GM03348 (cell line): ENCODE measurements at regions not wholly inside any gene's neighbourhood (a gene's known extent, or its start where the extent isn't known, plus 50 kb on each side); places are given as distances from the start of the nearest gene placed in this dataset.
"Not testable (repeated sequence)": the region's sequence is repeated elsewhere in the genome, so short reads cannot be mapped to it uniquely, and the experiment has no call there.

Experiments
- DNase-seq: peaks from one replicate; pipeline ENCODE4 v3.0.0; 2012; ENCODE audit warnings: low spot score

DNA sequence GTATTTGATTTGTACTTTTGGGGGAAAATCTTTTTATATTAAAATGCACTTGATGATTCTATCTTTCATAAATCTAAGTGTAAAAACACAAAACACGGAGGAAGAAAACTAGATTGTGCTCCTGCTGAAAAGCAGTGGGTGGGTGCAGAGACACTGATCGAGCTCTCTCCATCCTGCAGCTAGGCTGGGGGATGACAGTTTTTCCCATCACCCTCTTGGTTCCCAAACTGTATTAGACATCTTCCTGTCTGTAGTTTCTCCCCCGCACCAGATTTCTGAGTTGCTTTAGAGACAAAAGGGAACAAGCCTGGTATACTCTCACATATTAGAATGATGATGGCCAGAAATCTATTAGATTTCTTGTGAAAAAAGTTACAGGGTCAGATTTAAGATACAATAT, 99.6 kb downstream of the FAM114A2 start:
- no peak for DNase-seq

DNA sequence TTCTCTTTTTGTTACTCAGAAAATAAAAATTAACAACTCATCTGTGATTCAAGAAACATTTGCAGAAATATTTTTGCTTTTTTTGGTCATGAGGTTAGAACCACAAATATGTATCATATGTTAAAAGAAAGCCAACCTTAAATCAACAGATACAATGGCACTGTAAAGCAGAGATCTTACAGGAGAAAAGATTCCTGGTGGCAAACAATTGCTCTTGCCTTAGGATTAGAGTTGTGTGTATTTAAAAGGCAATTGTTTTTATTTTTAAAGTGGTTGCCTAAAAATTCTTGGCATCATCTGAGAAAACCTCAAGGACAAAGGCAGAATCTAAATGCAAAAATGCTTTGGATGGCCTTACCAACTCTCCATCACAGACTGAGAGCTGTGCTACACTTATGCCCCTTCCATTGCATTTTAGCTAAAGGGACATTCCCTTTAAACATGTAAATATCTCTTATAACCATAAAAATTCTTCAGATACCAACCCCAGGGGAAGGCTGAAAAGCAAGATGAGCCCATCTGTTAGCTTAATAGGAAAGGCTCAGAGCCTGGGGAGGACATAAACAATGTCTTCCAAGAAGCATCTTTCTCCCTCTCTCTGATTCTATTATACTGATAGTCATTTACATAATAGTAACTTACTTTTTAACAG, 100.4 kb downstream of the FAM114A2 start:
- peak; percentile 64 for DNase-seq

DNA sequence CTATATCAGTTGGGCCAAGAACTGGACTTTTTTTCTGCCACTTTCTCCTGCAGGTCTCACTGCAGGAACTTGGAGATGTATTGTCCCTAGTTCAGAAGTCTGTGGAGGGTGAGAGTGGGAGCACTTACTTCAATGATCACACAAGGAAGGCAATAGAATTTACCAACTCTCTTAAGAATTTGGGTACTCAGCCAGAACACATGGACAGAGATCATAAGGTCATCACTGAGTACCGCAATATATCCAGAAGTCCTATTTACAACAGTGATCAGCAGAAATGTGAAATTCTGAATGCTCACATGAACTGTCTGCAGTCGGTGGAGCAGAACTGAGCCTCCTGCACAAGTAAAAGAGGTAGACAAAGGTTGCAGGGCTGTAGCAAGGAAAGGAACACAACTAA, 101.0 kb downstream of the FAM114A2 start:
- DNase-seq: no peak

DNA sequence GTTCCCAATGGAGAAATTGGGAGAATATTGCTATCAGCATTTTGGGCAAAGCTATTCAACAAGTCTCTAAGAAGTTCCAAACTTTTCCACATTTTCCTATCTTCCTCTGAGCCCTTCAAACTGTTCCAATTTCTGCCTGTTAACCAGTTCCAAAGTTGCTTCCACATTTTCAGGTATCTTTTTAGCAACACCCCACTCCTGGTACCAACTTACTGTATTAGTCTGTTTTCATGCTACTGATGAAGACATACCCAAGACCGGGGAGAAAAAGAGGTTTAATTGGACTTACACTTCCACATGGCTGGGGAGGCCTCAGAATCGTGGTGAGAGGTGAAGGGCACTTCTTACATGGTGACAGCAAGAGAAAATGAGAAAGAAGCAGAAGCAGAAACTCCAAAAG, 103.6 kb downstream of the FAM114A2 start:
- not testable (repeated sequence) for DNase-seq

DNA sequence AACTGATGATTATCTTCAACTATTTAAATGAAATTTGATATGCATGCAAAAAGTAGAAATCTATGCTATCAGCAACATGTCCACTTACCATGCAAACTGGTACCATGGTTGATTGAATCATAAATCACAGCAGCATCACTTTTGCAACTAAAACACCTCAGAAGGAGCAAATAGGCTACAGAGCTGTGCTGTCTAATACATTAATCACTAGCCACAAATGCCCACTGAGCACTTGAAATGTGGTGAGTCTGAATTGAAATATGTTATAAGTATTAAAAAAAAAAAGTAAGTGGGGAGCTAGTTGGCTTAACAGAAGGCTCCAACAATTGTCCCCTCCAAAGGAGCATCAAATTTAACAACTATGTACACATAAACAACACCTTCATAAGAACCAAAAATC, 112.5 kb downstream of the FAM114A2 start:
- no peak for DNase-seq

DNA sequence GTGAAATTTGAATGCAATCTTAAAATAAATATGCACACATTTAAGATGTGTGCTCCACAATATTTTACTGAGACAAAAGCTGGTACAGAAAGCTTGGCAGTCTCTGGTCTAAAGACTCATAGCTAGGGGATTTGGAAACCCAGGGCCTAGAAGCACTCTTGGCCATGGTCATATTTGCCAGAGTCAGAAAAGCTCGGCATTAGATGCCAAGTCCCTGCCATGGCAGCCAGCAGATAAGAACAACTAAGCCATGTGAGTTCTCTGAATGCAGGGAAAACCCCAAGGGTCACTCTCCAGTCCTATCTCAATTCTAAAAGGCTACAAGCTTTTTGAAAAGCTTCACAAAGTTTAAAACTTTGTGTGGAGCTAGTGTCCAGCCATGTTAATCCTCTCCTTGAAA, 119.5 kb downstream of the FAM114A2 start:
- no peak for DNase-seq

DNA sequence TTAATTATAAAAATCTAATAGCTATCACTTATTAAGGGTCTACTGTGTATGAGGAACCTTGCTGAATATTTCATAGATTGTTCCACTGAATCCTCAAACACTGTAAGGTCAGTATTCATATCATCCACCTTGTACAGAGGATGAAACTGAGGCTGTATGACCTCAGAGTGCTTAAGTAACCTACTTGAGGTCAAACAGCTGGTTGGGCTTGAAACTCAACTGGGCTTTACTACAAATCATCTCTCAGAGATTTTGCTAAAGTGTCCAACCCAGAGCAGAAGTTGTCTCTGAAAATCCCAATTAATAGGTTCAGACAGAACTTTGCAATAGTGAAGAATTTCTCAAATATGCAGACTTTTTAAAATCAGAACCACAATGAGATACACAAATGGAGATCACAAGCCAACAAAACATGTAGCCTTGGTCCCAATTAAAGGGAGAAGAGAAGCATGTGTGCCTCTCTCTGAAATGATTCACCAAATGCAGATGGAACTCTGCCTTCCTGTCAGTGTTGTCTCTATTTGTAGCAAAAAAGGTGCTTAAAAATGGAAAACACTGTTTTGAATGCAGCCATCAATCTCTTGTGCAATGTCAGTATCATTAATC, 131.4 kb downstream of the FAM114A2 start:
- peak; percentile 59 for DNase-seq

DNA sequence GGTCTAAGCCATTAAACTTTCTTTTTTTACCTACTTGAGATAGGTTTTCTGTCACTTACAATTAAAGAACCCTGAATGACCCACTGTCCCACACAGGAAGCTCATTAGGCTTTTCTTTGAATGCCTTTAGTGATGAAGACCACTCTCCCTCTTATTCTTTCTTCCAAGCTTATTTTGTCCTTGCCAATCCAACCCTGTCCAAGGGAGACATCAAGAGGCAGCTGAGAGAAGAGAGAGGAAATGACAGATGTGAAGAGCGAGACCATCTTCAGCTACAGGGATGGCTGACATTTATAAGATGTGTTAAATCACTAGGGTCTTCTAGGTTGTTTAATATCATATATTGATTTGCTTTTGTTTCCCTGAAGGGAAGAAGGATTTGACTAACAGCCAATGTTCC, 133.5 kb downstream of the FAM114A2 start:
- DNase-seq: no peak

DNA sequence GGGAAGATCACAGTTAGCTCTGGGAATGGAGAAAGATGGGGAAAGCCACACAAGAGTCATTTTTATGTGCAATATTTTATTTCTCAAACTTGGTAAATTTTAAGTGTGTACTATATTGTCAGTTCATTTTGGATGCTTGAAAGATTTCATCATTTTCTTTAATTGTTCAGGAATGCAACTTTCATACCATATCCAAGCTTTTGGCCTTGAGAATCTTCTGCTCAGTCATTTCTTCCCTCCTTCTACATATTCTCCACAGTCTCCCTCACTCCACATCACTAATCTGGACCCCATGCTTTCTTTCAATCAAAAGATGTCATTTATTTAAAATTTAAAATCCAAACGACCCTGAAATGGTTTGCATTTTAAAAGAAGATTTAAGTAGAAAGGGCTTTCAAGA, 135.4 kb downstream of the FAM114A2 start:
- peak; percentile 64 for DNase-seq

DNA sequence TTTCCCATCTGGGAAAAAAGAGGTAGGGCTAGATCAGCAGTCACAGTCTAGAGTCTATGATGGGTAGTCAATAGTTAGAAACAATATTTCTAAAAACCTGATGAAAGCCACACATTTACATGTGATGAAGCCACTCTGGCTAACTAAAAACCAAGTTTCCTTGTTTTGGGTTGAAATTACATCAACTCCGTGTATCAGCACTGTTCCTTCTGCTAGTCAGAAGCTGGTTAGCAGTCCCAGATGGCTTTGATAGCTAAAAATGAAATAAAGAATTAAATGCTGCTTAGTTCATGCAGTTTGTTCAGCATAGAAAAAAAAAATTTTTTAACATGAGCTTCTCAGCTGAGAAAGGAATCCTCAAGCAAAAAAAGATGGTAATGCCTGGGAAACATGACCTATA, 136.7 kb downstream of the FAM114A2 start:
- no peak for DNase-seq

DNA sequence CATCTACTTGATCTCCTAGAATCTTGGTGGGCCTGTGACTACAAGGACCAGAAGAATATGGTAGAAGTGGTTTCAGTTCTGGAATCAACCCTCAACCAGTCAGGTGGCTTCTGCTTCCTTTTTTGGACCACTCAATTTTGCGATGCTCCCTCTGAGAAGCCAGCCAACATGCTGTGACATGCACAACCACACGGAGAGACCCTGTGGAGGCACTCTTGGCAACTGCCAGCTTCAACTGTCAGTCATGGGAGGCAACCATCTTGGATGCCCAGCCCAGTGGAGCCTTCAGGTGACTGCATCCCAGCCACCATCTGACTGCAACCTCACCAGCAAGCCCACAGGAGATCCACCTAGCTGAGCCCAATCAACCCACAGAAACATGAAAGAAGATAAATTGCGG, 137.3 kb downstream of the FAM114A2 start:
- DNase-seq: no peak

DNA sequence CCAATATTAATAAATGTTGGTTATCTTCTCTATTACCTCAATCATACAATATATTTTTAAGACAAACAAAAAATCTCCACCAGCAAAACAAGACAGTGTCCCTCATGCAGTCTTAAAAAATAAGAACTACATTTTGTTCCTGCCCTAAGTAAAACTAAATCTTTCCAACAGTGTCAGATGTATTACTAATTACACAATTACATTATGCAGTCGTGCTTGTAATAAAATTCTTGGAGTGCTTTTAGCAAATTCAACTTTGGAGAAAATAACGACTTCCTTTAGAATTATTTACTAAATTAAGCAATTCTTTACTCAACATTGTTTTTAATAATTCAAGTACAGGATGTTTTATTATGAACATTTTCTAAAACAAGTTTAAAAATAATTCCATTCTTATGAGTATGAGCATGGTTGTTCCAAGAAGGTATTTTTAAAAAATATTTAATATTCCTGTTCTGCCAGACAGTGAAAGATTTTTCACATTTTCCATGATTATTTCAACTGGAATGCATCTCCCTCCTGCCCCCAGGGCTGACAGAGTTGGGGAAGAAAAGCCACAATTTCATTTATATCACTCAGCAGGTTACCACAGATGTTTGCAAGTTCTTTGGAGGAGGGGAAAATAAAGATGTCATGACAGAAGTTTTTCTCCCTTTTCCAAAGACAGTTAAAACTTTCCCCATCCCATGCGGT, 137.9 kb downstream of the FAM114A2 start:
- peak; percentile 86 for DNase-seq

DNA sequence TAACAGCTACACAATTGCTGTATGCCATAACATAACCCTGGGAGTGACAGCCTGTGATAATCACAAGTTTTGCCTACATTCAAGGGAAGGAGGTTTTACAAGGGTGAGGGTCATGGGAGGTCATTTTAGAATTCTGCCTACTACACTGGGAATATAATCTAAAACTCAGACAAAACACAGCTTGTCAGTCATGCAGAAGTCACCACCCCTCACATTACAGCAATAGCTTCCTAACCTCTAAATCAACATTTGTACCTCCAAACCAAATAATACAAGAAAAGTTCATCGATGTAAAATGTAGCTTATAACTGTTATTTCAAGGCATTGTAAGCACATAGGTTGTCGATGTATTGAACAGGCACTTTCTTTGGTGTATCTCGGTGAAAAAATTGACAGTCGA, 139.0 kb downstream of the FAM114A2 start:
- DNase-seq: no peak

DNA sequence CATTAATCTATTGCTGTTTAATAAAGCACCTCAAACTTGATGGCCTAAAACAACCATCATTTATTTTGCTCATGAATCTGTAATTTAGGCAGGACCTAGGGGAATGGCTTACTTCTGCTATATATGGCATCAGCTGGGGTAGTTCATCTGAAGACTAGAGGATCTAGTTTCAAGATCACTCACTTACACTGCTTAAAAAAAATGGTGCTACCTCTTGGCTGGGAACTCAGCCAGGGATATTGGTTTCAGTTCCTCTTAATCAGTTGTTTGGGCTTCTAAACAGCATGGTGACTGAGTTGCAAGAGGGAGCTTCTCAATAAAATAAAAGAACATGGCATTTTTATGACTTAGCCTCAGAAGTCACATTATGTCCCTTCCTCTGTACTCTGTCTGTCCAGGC, 142.0 kb downstream of the FAM114A2 start:
- DNase-seq: no peak

DNA sequence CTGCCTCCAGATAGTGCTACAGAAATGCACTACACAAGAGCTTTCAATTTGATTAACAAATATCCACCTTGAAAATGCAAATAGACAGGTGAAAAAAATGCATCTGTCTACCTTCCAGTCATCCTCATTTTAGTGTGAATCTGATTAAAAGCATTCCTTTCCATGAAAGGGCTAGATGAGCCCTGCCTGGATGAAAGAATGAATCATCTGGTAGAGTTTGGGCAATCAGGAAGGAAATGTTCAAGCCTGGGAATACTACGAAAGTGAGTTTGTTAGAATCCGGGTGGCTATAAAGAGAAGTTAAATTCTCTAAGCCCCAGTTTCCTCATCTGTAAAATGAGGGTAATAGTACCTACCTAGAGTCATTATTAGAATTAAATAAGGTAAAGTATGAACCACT, 142.6 kb downstream of the FAM114A2 start:
- DNase-seq: peak; percentile 67

DNA sequence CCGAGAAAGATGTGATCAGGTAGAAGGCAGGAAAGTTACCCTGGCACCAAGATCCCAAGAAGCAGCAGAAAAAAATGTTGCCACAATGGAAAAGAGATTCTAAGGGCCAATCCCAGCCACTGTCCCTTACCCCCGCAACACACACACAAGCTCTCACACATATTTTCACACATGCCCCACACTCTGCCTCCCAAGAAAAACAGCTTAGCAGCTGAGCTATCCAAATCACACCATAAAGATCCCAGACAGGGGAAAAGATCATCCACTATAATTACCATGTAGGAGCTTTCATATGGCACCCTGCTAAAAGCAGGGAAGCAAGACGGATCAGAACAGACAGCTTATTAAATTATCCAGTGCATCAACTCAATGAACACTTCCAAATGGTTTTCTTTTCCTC, 143.4 kb downstream of the FAM114A2 start:
- DNase-seq: no peak

DNA sequence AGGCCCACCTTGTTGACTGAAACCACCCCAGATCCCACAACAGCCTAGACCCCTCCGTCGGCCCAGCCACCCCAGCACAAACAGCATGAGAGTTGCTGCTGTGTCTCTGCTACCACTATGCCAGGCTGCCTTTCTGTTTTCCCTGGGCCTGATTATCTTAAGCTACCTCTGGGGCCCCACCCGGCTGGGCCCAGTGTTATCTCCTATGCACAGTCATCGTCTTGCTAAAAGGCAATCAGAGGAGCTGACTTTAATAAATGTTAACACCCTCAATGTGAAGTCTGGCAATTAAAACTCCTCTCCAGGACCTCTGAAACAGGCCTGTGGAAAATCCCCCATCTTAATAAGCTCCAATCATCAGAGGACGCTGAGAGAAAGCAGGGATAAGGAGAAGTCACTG, 144.9 kb downstream of the FAM114A2 start:
- no peak for DNase-seq

DNA sequence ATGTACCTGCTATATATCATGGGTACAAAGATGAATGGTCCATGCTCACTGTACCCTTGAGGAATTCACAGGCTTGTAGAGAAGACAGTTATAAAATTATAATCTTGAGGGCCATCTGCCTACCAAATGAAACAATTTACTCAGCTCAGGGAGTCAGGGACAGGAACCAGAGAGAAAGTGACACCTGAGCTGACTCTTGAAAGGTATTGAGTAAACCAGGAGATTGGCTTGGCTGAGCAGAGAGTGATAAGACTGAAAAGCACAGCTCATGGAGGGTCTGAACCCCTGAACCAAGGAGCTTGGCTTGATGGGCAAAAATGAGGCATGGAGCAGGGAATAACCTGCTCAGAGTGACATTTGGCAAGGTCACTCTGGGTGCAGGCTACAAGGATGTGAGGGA, 147.3 kb downstream of the FAM114A2 start:
- DNase-seq: no peak

DNA sequence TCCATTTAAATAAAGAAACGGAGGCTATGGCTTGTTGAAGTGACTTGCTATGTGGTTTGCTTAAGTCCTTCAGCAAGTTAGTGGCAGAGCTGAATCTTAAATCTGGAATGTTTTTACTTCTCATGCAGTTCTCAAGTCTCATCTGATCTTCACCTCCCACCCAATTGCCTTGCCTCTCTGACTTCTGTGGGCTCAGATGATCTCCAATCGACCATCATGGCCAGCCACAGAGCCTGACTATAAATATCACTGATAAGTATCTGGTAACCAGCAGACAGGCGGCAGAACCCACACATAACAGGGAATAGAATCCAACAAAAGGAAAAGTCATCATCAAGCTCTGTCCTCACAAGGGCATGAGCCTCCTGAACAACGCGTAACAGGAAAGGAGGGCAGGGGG, 149.9 kb downstream of the FAM114A2 start:
- no peak for DNase-seq

DNA sequence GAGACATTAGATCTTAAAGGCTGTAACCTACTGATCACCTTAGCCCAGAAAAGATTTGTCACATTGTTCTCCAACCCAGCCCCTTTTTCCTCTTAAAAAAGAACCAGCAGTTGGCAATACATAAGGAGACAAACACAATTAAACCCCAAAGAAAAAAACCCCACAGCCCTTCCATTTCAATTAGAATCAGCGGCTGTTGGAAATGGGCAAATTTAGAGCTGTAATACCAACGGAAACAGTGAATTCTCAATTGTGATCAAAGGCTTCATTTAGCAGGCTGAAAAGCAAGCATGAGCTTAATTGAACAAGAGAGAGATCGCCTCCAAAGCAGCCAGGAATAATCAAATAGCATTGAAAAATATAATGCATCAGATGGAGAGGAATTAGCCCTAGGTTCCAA, 153.6 kb downstream of the FAM114A2 start:
- DNase-seq: no peak

DNA sequence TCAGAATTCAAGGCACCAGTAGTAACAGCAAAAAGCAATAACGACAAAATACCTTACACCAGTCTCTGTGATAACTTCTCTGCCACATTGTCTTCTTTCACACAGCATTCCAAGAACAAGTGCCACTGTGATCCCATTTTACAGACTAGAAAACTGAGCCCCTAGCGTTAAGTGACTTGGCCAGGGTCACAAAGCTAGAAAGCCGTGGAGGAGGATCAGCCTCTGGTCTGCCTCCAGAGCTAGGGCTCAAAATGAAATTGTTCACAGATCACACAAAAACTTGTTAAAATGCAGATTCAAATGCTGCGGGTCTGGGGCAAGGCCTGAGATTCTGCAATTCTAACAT, 154.1 kb downstream of the FAM114A2 start:
- no peak for DNase-seq

DNA sequence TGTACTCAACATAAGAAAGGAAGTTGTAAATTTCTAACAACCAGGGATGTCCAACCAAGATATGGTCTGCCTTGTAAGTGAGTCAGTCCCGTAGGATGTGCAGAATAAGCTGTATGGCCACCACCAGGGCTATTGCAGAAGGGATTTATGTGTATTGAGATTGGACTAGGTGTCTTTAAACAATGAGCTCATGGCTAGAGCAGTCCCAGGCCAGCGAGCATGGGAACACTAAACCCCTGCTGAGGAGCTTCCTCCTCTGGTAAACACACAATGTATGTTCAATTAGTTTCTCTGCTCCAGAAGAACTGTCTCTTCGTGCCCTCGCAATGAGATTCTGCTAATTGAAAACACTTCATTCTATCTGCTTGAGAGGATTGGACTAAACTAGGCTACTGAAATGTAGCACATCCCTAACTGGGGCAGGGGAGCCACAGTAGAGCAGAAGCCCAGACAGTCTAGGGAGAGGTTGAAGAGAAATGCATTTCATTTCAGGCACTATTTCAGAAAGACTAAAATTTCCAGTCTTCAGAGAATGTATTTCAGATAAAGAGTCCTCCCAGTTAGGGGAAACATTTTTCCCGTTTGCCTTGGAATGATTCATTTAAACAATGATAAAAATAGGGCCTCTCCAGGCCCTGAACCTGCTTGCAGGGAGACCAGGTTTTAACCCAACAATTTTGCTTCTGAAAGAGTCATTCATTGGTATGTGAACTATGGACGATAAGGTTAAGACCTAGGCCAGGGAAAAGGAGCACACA, 154.7 kb downstream of the FAM114A2 start:
- DNase-seq: peak; percentile 58

DNA sequence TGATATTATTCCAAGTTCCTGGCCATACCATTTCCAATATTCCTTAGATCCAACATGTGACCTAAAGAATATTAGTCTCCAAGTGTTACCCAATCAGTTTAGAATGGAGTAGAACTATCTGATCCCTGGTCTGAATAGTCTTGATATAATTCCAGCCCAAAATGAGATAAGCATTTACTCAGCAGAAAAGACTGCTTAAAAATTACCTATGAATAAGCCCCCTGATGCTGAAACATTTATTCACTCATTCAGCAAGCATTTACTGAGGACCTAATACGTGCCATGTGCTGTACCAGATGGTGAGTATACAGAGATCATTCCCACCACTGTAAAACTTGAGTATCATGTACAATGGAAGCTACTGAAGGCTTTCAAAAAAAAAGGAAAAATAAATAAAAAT, 157.0 kb downstream of the FAM114A2 start:
- DNase-seq: peak; percentile 7
